MM.1S (cell line): ENCODE measurements at regions not wholly inside any gene's neighbourhood (a gene's known extent, or its start where the extent isn't known, plus 50 kb on each side); places are given as distances from the start of the nearest gene placed in this dataset.

Source experiments
- EZH2 ChIP-seq: fragments of 300-600 bp; sonication (generic); optimal IDR thresholded peaks from 2 replicates; pipeline ENCODE3; 2017; ENCODE audit warnings: low read depth, mild to moderate bottlenecking, antibody characterized with exemption, low read length, mixed read lengths
- EZH2phosphoT487 ChIP-seq: fragments of 300-600 bp; sonication (generic); IDR thresholded peaks from 2 replicates; pipeline ENCODE4 v1.6.1; 2018; ENCODE audit warnings: antibody characterized with exemption, low read length
- TF ChIP-seq, protein P1 (sequence below): fragments of 300-600 bp; sonication (generic); IDR thresholded peaks from 2 replicates; pipeline ENCODE4 v1.5.1; 2016; ENCODE audit warnings: antibody characterized with exemption, low read length, mixed read lengths

DNA sequence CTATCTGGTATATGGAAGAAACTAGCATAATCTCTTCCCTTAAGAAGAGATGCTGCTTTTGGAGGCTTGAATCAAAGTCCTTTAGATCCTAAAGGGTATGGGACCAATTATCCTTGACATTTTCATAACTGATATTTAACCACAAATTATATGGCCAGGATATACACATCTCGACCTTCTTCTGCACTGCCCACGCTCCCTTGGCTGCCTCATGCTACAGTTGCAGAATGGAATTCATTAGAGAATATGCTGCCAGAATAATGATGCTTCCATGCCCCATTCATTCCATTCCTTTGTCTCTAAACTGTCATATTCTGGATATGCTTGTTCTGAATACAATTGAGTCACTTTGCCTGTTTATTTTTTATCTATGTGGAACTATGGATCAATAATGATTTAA lies 157.1 kb upstream of the PACRGL start:
- TF ChIP-seq, protein P1, sequence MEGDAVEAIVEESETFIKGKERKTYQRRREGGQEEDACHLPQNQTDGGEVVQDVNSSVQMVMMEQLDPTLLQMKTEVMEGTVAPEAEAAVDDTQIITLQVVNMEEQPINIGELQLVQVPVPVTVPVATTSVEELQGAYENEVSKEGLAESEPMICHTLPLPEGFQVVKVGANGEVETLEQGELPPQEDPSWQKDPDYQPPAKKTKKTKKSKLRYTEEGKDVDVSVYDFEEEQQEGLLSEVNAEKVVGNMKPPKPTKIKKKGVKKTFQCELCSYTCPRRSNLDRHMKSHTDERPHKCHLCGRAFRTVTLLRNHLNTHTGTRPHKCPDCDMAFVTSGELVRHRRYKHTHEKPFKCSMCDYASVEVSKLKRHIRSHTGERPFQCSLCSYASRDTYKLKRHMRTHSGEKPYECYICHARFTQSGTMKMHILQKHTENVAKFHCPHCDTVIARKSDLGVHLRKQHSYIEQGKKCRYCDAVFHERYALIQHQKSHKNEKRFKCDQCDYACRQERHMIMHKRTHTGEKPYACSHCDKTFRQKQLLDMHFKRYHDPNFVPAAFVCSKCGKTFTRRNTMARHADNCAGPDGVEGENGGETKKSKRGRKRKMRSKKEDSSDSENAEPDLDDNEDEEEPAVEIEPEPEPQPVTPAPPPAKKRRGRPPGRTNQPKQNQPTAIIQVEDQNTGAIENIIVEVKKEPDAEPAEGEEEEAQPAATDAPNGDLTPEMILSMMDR: no peak
- TF ChIP-seq EZH2phosphoT487 (no peak), EZH2 (no peak)
